H9 (cell line): ENCODE measurements at regions not wholly inside any gene's neighbourhood (a gene's known extent, or its start where the extent isn't known, plus 50 kb on each side); places are given as distances from the start of the nearest gene placed in this dataset.

Experiments
- DNase-seq: peaks from one replicate; pipeline ENCODE4 v3.0.0-alpha.2; 2017
- H2AFZ ChIP-seq: one replicate; pipeline ENCODE4 v1.6.1; 2013; ENCODE audit warnings: mild to moderate bottlenecking, low read length, control low read depth, moderate library complexity
- H2AK5ac ChIP-seq: 2 replicates; pipeline ENCODE4 v1.6.1; 2013; ENCODE audit warnings: low read length, control low read depth, mixed read lengths; ENCODE audit not compliant: insufficient read length
- H2BK120ac ChIP-seq: one replicate; pipeline ENCODE4 v1.6.1; 2013; ENCODE audit warnings: low read depth, mild to moderate bottlenecking, low read length, control low read depth, inconsistent platforms; ENCODE audit not compliant: poor library complexity, severe bottlenecking
- H2BK12ac ChIP-seq: 2 replicates; pipeline ENCODE4 v1.6.1; 2013; ENCODE audit warnings: low read length, control low read depth, mixed read lengths, low read depth; ENCODE audit not compliant: insufficient read length
- H2BK15ac ChIP-seq: 2 replicates; pipeline ENCODE4 v1.6.1; 2013; ENCODE audit warnings: low read depth, low read length, control low read depth
- H2BK20ac ChIP-seq: one replicate; pipeline ENCODE4 v1.6.1; 2013; ENCODE audit warnings: low read depth, mild to moderate bottlenecking, low read length, control low read depth, inconsistent platforms; ENCODE audit not compliant: poor library complexity, severe bottlenecking
- H2BK5ac ChIP-seq: 2 replicates; pipeline ENCODE4 v1.6.1; 2013; ENCODE audit warnings: low read length, control low read depth, mixed read lengths; ENCODE audit not compliant: insufficient read length
- H3K14ac ChIP-seq: 2 replicates; pipeline ENCODE4 v1.6.1; 2013; ENCODE audit warnings: low read length, control low read depth; ENCODE audit not compliant: insufficient read depth
- H3K18ac ChIP-seq: 2 replicates; pipeline ENCODE4 v1.6.1; 2013; ENCODE audit warnings: low read depth, mild to moderate bottlenecking, mixed read lengths, low read length, control low read depth; ENCODE audit not compliant: insufficient read length
- H3K23ac ChIP-seq: 2 replicates; pipeline ENCODE4 v1.6.1; 2013; ENCODE audit warnings: low read length, control low read depth, mixed read lengths, low read depth; ENCODE audit not compliant: insufficient read length
- H3K23me2 ChIP-seq: 2 replicates; pipeline ENCODE4 v1.6.1; 2013; ENCODE audit warnings: low read depth, mild to moderate bottlenecking, mixed read lengths, low read length, control low read depth; ENCODE audit not compliant: insufficient read length, poor library complexity, severe bottlenecking
- H3K27ac ChIP-seq: 2 replicates; pipeline ENCODE4 v1.5.1; 2013; ENCODE audit warnings: low read length, control low read depth, mixed read lengths, low read depth; ENCODE audit not compliant: insufficient read length
- H3K27me3 ChIP-seq: 2 replicates; pipeline ENCODE4 v1.6.1; 2013; ENCODE audit warnings: low read length, control low read depth, inconsistent platforms; ENCODE audit not compliant: insufficient read depth
- H3K4ac ChIP-seq: 2 replicates; pipeline ENCODE4 v1.6.1; 2013; ENCODE audit warnings: low read depth, mild to moderate bottlenecking, control low read depth, inconsistent platforms, low read length, moderate library complexity
- H3K4me1 ChIP-seq: 2 replicates; pipeline ENCODE4 v1.6.1; 2013; ENCODE audit warnings: low read length, control low read depth, inconsistent platforms; ENCODE audit not compliant: insufficient read depth
- H3K4me2 ChIP-seq: 2 replicates; pipeline ENCODE4 v1.6.1; 2013; ENCODE audit warnings: low read length, control low read depth, mixed read lengths; ENCODE audit not compliant: insufficient read length, insufficient read depth
- H3K56ac ChIP-seq: 2 replicates; pipeline ENCODE4 v1.6.1; 2013; ENCODE audit warnings: low read depth, mild to moderate bottlenecking, mixed read lengths, low read length, control low read depth; ENCODE audit not compliant: insufficient read length
- H3K79me1 ChIP-seq: 2 replicates; pipeline ENCODE4 v1.6.1; 2013; ENCODE audit warnings: low read depth, mild to moderate bottlenecking, moderate library complexity, low read length, control low read depth, inconsistent platforms; ENCODE audit not compliant: insufficient read depth, poor library complexity, severe bottlenecking
- H3K79me2 ChIP-seq: 2 replicates; pipeline ENCODE4 v1.6.1; 2013; ENCODE audit warnings: low read length, control low read depth, inconsistent platforms; ENCODE audit not compliant: insufficient read depth
- H3K9ac ChIP-seq: 2 replicates; pipeline ENCODE4 v1.6.1; 2013; ENCODE audit warnings: low read length, control low read depth, mixed read lengths; ENCODE audit not compliant: insufficient read length; ENCODE audit errors: extremely low read depth
- H3K9me3 ChIP-seq: one replicate; pipeline ENCODE4 v1.6.1; 2013; ENCODE audit warnings: low read depth, low read length, inconsistent platforms; ENCODE audit not compliant: control insufficient read depth
- H3T11ph ChIP-seq: one replicate; pipeline ENCODE4 v1.6.1; 2013; ENCODE audit warnings: mild to moderate bottlenecking, low read length, control low read depth, inconsistent platforms
- H4K20me1 ChIP-seq: one replicate; pipeline ENCODE4 v1.6.1; 2013; ENCODE audit not compliant: control insufficient read depth, insufficient read length, insufficient read depth
- H4K5ac ChIP-seq: 2 replicates; pipeline ENCODE4 v1.6.1; 2013; ENCODE audit warnings: low read depth, mild to moderate bottlenecking, mixed read lengths, low read length, control low read depth; ENCODE audit not compliant: insufficient read length
- H4K8ac ChIP-seq: replicated peaks from 2 replicates; pipeline ENCODE4 v1.6.1; 2013; ENCODE audit warnings: low read length, control low read depth, mixed read lengths, low read depth; ENCODE audit not compliant: insufficient read length
- H4K91ac ChIP-seq: 2 replicates; pipeline ENCODE4 v1.6.1; 2013; ENCODE audit warnings: low read depth, mild to moderate bottlenecking, moderate library complexity, mixed read lengths, low read length, control low read depth; ENCODE audit not compliant: insufficient read length
- H3K27ac Mint-ChIP-seq, 3 experiments: 2 replicates in 2 of 3; 3 replicates in 1 of 3; pipeline ENCODE4 v1.8.0; 2020 to 2021; ENCODE audit warnings: mixed read lengths in 3 of 3, mild to moderate bottlenecking in 1 of 3, moderate library complexity in 1 of 3
- H3K27me3 Mint-ChIP-seq: 2 replicates; pipeline ENCODE4 v1.8.0; 2021; ENCODE audit warnings: low read depth, mild to moderate bottlenecking, moderate library complexity, mixed read lengths
- H3K36me3 Mint-ChIP-seq, 3 experiments: 2 replicates in 2 of 3; 3 replicates in 1 of 3; pipeline ENCODE4 v1.8.0; 2020 to 2021; ENCODE audit warnings: low read depth in 3 of 3, mixed read lengths in 3 of 3; ENCODE audit not compliant: insufficient read depth in 1 of 3
- H3K4me1 Mint-ChIP-seq, 2 experiments: 2 replicates each; pipeline ENCODE4 v1.8.0; 2020; ENCODE audit warnings: mixed read lengths in 2 of 2
- H3K4me3 Mint-ChIP-seq, 2 experiments: 2 replicates in 1 of 2; 3 replicates in 1 of 2; pipeline ENCODE4 v1.8.0; 2020 to 2021; ENCODE audit warnings: mild to moderate bottlenecking in 2 of 2, mixed read lengths in 2 of 2, moderate library complexity in 1 of 2
- H3K9me3 Mint-ChIP-seq, 2 experiments: 2 replicates in 1 of 2; 3 replicates in 1 of 2; pipeline ENCODE4 v1.8.0; 2020; ENCODE audit warnings: mild to moderate bottlenecking in 2 of 2, mixed read lengths in 2 of 2, moderate library complexity in 1 of 2
- WGBS: extraction: QIAGEN DNeasy Blood & Tissue Kit; methylation state at CpG from one replicate; pipeline ENCODE4 v1.1.7; 2013; ENCODE audit warnings: missing lambda C conversion rate, low lambda C conversion rate, mixed read lengths; ENCODE audit not compliant: insufficient read length; ENCODE audit errors: extremely low coverage; 5-methylcytosine and 5-hydroxymethylcytosine counted together
- TF ChIP-seq, protein P1 (sequence below): fragments of 200-600 bp; sonication (generic); conservative IDR thresholded peaks from 3 replicates; pipeline ENCODE4 v1.8.0; 2021; ENCODE audit warnings: antibody characterized with exemption, mild to moderate bottlenecking

DNA sequence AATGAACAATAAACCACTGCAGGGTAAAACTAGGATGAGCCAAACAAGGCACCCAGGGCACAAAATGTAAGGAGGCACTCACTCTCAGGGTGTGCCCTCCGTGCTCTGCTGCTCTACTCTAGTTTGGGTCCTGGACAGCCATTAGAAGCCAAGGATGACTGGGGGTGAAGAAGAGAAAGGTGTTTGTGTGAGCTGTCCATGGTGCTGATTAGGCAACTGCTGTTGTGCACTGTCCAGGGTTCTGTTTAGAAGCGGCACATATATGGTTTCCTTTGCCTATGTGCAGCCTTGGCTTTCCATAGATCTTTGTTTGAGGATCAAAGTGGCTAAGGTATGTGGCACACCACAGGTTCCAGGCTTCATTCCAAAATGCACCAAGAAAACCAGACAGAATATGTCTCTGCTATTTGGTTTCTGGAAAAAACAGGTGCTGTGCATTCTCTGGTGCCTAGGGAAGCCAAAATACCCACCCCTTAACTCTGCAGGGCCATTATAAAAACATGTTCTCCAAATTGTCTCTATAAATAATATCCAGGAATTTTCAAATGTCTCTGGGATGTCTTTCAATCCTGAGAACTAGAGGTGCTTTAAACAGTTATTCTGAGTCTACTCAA, 123.5 kb downstream of the CBLN1 start:
- no peak overlapping the region for H3K9ac ChIP-seq
- H2BK20ac ChIP-seq, result no peak overlapping the region
- TF ChIP-seq, protein P1, sequence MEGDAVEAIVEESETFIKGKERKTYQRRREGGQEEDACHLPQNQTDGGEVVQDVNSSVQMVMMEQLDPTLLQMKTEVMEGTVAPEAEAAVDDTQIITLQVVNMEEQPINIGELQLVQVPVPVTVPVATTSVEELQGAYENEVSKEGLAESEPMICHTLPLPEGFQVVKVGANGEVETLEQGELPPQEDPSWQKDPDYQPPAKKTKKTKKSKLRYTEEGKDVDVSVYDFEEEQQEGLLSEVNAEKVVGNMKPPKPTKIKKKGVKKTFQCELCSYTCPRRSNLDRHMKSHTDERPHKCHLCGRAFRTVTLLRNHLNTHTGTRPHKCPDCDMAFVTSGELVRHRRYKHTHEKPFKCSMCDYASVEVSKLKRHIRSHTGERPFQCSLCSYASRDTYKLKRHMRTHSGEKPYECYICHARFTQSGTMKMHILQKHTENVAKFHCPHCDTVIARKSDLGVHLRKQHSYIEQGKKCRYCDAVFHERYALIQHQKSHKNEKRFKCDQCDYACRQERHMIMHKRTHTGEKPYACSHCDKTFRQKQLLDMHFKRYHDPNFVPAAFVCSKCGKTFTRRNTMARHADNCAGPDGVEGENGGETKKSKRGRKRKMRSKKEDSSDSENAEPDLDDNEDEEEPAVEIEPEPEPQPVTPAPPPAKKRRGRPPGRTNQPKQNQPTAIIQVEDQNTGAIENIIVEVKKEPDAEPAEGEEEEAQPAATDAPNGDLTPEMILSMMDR, result no peak
- no CpG with 5 or more reads among the region's 2 CpGs for WGBS
- H4K5ac ChIP-seq, result no peak overlapping the region
- H2BK5ac ChIP-seq, result no peak overlapping the region
- H2BK120ac ChIP-seq, result no peak overlapping the region
- DNase-seq, result peak; percentile 60
- no peak overlapping the region for H3K56ac ChIP-seq
- no peak overlapping the region for H2AFZ ChIP-seq
- H2AK5ac ChIP-seq, result no peak overlapping the region
- Mint-ChIP-seq H3K4me1 (peaks cover 20% of the 10 kb centered on the region in 2 experiments), H3K27me3 (peaks cover 7% of the 10 kb centered on the region), H3K27ac (no peak overlapping the region), H3K4me3 (no peak overlapping the region), H3K9me3 (no peaks in the 10 kb centered on the region; a peak in 2 of 5 replicates), H3K36me3 (no peaks in the 10 kb centered on the region)
- H3K79me2 ChIP-seq, result no peaks in the 10 kb centered on the region
- H3K18ac ChIP-seq, result no peak overlapping the region
- no peak overlapping the region for H2BK15ac ChIP-seq
- H3K27ac ChIP-seq, result no peak overlapping the region
- H4K8ac ChIP-seq, result no peak overlapping the region
- no peak overlapping the region for H2BK12ac ChIP-seq
- H3K4ac ChIP-seq, result no peak overlapping the region
- no peak overlapping the region for H3K23ac ChIP-seq
- H3K4me1 ChIP-seq, result peaks cover 5% of the 10 kb centered on the region; the same call in 1 of the 2 replicates
- no peaks in the 10 kb centered on the region for H3K23me2 ChIP-seq
- no peak overlapping the region for H3K4me2 ChIP-seq
- H3K79me1 ChIP-seq, result no peaks in the 10 kb centered on the region
- no peak overlapping the region for H3T11ph ChIP-seq
- no peak overlapping the region for H4K91ac ChIP-seq
- H3K14ac ChIP-seq, result no peak overlapping the region
- H4K20me1 ChIP-seq, result no peaks in the 10 kb centered on the region
- no peaks in the 10 kb centered on the region for H3K27me3 ChIP-seq
- H3K9me3 ChIP-seq, result no peaks in the 10 kb centered on the region
